ENCODE measurements at regions not wholly inside any gene's neighbourhood (a gene's known extent, or its start where the extent isn't known, plus 50 kb on each side); places are given as distances from the start of the nearest gene placed in this dataset.
"Not testable (repeated sequence)": the region's sequence is repeated elsewhere in the genome, so short reads cannot be mapped to it uniquely, and the experiment has no call there.

GRCh38 chr2:128646091-128646490 is 327.4 kb upstream of the HS6ST1 start:
- no peak for TF ChIP-seq ZNF274 (IDR thresholded peaks at IDR 0.05; ENCODE audit: low read depth, low read length)
- H3K4me3 ChIP-seq (ENCODE audit: low read length): no peak overlapping the region

GRCh38 chr2:128646691-128647090 is 328.0 kb upstream of the HS6ST1 start:
- no peak for TF ChIP-seq ZNF274 (IDR thresholded peaks at IDR 0.05; ENCODE audit: low read depth, low read length)
- H3K4me3 ChIP-seq (ENCODE audit: low read length): no peak overlapping the region

- TF ChIP-seq ZNF274 (IDR thresholded peaks at IDR 0.05; ENCODE audit: low read depth, low read length): no peak
- H3K4me3 ChIP-seq (ENCODE audit: low read length): no peak overlapping the region
Observed at GRCh38 chr2:128651000-128651399, 332.3 kb upstream of the HS6ST1 start.

GRCh38 chr2:128654408-128654807 is 335.7 kb upstream of the HS6ST1 start:
- no peak for TF ChIP-seq ZNF274 (IDR thresholded peaks at IDR 0.05; ENCODE audit: low read depth, low read length)
- H3K4me3 ChIP-seq (ENCODE audit: low read length): no peak overlapping the region

GRCh38 chr2:128660836-128661235 is 342.2 kb upstream of the HS6ST1 start:
- TF ChIP-seq ZNF274 (IDR thresholded peaks at IDR 0.05; ENCODE audit: low read depth, low read length): no peak
- H3K4me3 ChIP-seq (ENCODE audit: low read length): no peak overlapping the region

GRCh38 chr2:128661311-128661710 is 342.6 kb upstream of the HS6ST1 start:
- no peak for TF ChIP-seq ZNF274 (IDR thresholded peaks at IDR 0.05; ENCODE audit: low read depth, low read length)
- no peak overlapping the region for H3K4me3 ChIP-seq (ENCODE audit: low read length)

DNA sequence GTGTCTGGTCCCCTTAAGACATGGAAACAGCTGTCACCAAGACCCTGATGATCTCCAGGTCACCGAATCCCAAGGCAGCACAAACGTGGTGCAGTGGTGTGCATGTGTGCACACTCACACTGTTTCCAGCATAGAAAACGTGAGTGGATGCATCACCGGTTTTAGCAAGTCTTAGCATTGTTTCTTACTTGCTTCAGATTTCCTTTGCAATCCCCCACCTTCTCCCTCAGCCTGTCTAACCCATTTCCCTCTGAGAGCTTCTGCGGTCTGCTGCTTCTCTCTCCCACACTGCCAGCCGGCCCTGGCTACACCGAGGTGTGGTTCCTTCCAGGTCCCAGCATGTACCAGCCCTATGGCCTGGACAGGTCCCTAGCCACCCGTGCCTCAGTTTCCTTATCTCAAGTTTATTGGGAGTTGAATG is 343.4 kb upstream of the HS6ST1 start:
- no peak overlapping the region for H3K4me3 ChIP-seq (ENCODE audit: low read length)
- TF ChIP-seq ZNF274 (IDR thresholded peaks at IDR 0.05; ENCODE audit: low read depth, low read length): no peak

DNA sequence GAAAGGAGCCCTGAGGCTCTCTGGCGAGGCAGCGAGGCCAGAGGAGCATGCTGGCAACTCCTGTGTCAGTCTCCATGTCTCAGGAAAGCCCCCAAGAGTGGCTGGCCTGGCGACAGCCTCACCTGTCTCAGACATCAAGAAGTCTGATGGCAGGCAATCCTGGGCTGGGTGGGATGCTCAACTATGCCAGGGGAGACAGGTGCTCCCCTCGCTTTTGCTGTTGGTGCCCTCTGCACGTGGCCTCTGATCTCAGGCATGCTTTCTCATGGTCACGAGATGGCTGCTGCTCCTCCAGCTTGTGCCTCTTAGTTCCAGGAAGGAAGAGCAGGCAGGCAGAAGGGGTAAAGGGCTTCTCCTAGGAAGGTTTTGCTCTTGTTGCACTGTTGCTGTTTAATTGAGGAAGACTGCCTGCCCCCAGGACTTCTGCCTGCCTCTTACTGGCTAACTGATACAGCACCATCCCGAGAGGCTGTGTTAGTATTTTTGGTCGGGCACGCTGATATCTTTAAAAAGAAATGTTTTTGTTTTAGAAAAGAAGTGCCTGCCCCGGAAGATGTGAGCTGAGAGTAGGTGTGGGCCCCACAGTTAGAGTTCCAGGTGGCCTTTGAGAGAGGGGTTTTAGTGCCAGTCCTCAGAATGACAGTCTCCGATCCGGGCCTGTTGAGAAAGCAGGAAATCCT is 344.8 kb upstream of the HS6ST1 start:
- no peak for TF ChIP-seq ZNF274 (IDR thresholded peaks at IDR 0.05; ENCODE audit: low read depth, low read length)
- no peak overlapping the region for H3K4me3 ChIP-seq (ENCODE audit: low read length)

- no peak overlapping the region for H3K4me3 ChIP-seq (ENCODE audit: low read length)
- no peak for TF ChIP-seq ZNF274 (IDR thresholded peaks at IDR 0.05; ENCODE audit: low read depth, low read length)
Observed at GRCh38 chr2:128664499-128664971, 345.9 kb upstream of the HS6ST1 start.

DNA sequence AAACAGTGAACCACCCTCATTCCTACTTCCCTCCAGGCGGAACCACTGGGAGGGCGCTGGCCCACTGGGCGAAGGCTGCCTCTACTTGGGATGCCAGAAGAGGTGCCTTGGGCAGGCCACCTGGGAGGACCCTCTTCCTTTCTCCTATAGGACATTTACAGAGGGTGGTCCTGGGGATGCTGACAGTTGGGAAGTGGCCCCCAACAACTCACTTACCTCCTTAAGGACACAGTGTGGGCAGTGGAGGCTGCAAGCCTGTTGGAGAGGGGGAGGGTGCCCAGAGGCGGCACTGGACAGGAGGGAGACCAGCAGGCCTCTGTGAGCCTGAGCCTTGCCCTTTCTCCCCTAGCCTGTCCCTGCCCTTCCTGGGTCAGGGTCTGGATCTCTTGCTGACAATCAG is 346.4 kb upstream of the HS6ST1 start:
- H3K4me3 ChIP-seq (ENCODE audit: low read length): no peak overlapping the region
- no peak for TF ChIP-seq ZNF274 (IDR thresholded peaks at IDR 0.05; ENCODE audit: low read depth, low read length)

DNA sequence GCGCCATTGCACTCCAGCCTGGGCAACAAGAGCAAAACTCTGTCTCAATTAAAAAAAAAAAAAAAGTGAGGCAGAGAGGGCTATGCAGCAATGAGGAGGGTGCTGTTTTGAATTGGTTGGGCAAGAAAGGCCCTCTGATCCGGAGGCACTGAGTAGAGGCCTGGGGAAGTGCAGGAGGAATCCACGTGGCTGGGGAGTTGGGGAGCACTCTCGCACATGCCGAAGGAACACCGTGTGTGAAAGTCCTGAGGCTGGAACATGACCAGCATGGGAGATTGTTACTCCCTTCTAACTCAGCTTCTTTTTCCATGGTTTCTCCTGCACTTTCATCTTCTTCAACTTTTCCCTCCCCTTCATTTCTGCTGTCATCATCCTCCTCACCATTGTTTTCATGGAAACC is 347.9 kb upstream of the HS6ST1 start:
- H3K4me3 ChIP-seq (ENCODE audit: low read length): no peak overlapping the region
- no peak for TF ChIP-seq ZNF274 (IDR thresholded peaks at IDR 0.05; ENCODE audit: low read depth, low read length)

DNA sequence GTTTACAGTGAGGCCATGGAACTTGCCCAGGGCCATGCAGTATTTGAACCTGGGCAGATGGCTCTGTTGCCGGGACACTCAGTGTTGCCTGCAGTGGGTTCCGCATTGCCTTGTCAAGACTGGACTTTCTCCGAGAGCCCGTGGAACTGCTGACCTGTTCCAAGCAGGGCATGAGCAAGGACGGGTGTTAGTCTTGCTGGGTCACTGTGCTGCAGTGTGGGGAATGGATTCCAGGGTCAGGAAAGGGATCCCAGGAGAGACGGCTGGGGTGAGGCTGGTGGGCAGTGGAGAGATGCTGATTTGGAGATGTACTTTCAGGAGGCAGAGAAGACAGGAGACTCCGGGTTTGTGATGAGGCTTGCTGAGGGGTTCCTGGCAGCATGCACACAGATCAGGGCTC is 348.7 kb upstream of the HS6ST1 start:
- no peak overlapping the region for H3K4me3 ChIP-seq (ENCODE audit: low read length)
- no peak for TF ChIP-seq ZNF274 (IDR thresholded peaks at IDR 0.05; ENCODE audit: low read depth, low read length)

DNA sequence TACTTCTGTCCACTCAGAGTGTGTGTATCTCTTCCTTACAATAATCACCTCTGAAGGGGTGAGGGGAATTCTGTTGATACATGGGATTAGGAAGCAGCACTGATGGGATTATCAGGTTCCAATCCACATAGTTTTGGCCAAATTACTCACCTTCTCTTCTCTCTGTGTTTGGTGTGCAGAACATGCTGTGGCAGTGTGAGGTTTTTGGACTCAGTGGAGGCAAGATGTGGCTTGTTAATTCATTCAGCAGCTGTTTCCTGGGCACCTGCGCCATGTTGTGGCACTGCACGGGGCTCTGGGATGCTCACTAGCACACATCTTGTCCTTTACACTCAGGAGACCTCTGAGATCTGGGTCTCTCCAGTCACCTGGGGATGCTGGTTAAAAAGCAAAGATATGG is 350.3 kb upstream of the HS6ST1 start:
- no peak overlapping the region for H3K4me3 ChIP-seq (ENCODE audit: low read length)
- TF ChIP-seq ZNF274 (IDR thresholded peaks at IDR 0.05; ENCODE audit: low read depth, low read length): no peak

DNA sequence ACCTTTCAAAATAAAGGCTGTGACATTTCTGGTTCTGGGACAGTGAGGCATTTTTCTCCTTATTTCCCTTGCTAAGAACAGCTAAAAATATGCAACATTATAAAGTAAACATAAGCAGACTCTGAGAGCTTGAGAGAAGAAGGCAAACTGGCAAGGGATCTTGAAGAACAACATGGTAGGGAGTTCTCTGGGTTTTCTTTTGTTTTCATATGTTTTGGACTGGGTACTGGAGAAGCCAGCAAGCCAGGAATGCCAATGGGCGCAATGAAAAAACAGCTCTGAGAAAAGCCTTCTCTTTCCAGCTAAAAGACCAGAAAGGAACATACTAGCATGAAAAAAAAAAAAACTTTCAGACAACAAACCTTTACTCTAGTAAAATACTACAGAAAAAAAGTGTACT is 351.4 kb upstream of the HS6ST1 start:
- no peak for TF ChIP-seq ZNF274 (IDR thresholded peaks at IDR 0.05; ENCODE audit: low read depth, low read length)
- H3K4me3 ChIP-seq (ENCODE audit: low read length): no peak overlapping the region

- not testable (repeated sequence) for H3K4me3 ChIP-seq (ENCODE audit: low read length)
Observed at GRCh38 chr2:128671981-128672757, 353.5 kb upstream of the HS6ST1 start.

DNA sequence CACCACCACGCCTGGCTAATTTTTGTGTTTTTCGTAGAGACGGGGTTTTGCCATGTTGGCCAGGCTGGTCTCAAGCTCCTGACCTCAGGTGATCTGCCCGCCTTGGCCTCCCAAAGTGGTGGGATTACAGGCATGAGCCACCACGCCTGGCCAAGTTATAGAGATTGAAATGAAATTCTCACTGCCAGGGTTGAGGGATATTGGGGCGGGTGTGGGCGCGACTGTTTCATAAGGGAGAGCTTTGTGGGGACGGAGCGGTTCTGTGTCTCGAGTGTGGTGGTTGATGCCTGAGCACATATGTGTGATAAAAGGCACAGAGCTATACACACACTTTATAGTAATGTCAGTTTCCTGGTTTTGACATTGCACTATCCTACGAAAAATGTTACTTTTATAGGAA is 361.0 kb upstream of the HS6ST1 start:
- H3K4me3 ChIP-seq (ENCODE audit: low read length): not testable (repeated sequence)

Data from GM08714 (cell line).